HL-60 (cell line): ENCODE measurements at regions not wholly inside any gene's neighbourhood (a gene's known extent, or its start where the extent isn't known, plus 50 kb on each side); places are given as distances from the start of the nearest gene placed in this dataset.

Source experiments
- DNase-seq, 2 experiments: peaks; one replicate each; pipeline ENCODE4 v3.0.0-alpha.2; 2010 to 2020; ENCODE audit warnings: low read depth in 1 of 2, low spot score in 1 of 2
- H3K27ac ChIP-seq: fragments of 250-450 bp; sonication (Bioruptor Pico); replicated peaks from 2 replicates; pipeline ENCODE4 v1.5.1; 2020; ENCODE audit warnings: mild to moderate bottlenecking, moderate library complexity
- H3K27me3 ChIP-seq: fragments of 250-450 bp; sonication (Bioruptor Pico); 2 replicates; pipeline ENCODE4 v1.5.1; 2021; ENCODE audit warnings: mild to moderate bottlenecking, moderate library complexity; ENCODE audit not compliant: insufficient read depth, poor library complexity, severe bottlenecking
- H3K4me3 ChIP-seq: replicated peaks from 2 replicates; pipeline ENCODE4 v1.5.1; 2011; ENCODE audit warnings: mild to moderate bottlenecking, control low read depth, low read length; ENCODE audit not compliant: insufficient read depth
- CTCF ChIP-seq: IDR thresholded peaks from one replicate; pipeline ENCODE4 v1.5.1; 2011; ENCODE audit warnings: low read length, control low read depth, inconsistent platforms; ENCODE audit not compliant: insufficient read depth
- GABPA ChIP-seq: IDR thresholded peaks from 2 replicates; pipeline ENCODE4 v1.6.1; 2012; ENCODE audit warnings: low read depth
- POLR2AphosphoS5 ChIP-seq: IDR thresholded peaks from 2 replicates; pipeline ENCODE4 v1.6.1; 2012; ENCODE audit warnings: low read depth
- REST ChIP-seq: IDR thresholded peaks from 2 replicates; pipeline ENCODE4 v1.6.1; 2012; ENCODE audit warnings: low read depth; ENCODE audit not compliant: insufficient replicate concordance
- SPI1 ChIP-seq: IDR thresholded peaks from 2 replicates; pipeline ENCODE4 v1.6.1; 2012; ENCODE audit warnings: low read depth, mild to moderate bottlenecking, borderline replicate concordance

GRCh38 chr7:131007439-131008330 lies 273.7 kb upstream of the KLF14 start:
- Histone ChIP-seq H3K27ac (peak overlapping the region; percentile 60), H3K27me3 (no peaks in the 10 kb centered on the region), H3K4me3 (no peak overlapping the region)
- TF ChIP-seq SPI1, result peak; percentile 28; the same call in 1 of the 2 replicates
- no peak for TF ChIP-seq POLR2AphosphoS5
- TF ChIP-seq REST, result no peak
- TF ChIP-seq CTCF, result peak; percentile 36
- TF ChIP-seq GABPA, result no peak
- peak; percentile 54 to 77 for DNase-seq

- TF ChIP-seq CTCF (no peak), POLR2AphosphoS5 (no peak), REST (no peak), GABPA (no peak), SPI1 (no peak)
- Histone ChIP-seq H3K4me3 (no peak overlapping the region), H3K27ac (no peak overlapping the region), H3K27me3 (no peaks in the 10 kb centered on the region)
- no peak for DNase-seq
Measured at GRCh38 chr7:131008840-131009711, 275.1 kb upstream of the KLF14 start.

GRCh38 chr7:131010029-131010716 lies 276.2 kb upstream of the KLF14 start:
- Histone ChIP-seq H3K27me3 (no peaks in the 10 kb centered on the region), H3K27ac (peak overlapping the region; percentile 70), H3K4me3 (no peak overlapping the region)
- TF ChIP-seq SPI1 (0 out of 2 replicates have a peak, but pooled peaks have one; percentile 8), POLR2AphosphoS5 (no peak)
- DNase-seq, result peak; percentile 17 to 46
